Adrenal gland (tissue), 9 donors: ENCODE measurements at regions not wholly inside any gene's neighbourhood (a gene's known extent, or its start where the extent isn't known, plus 50 kb on each side); places are given as distances from the start of the nearest gene placed in this dataset.
A peak's percentile ranks its signal among the peaks of the same experiment; 100 is the strongest.

Source experiments
- DNase-seq, 7 donors: peaks; one replicate each; pipeline ENCODE4 v3.0.0-alpha.2; 2019 to 2020
- H3K27ac ChIP-seq, 5 donors: fragments of 200-600 bp; sonication (generic) in 4 of 5; 1 replicate in 3 of 5; 2 replicates in 2 of 5; pipeline versions ENCODE4 v1.5.1 to v1.8.0; 2016 to 2020; ENCODE audit warnings: mild to moderate bottlenecking in 1 of 5
- H3K27me3 ChIP-seq: fragments of 200-600 bp; 2 replicates; pipeline ENCODE4 v1.8.0; 2021
- H3K36me3 ChIP-seq, 2 donors: fragments of 200-600 bp; replicated peaks in 1 of 2; 1 replicate in 1 of 2; 2 replicates in 1 of 2; pipeline versions ENCODE4 v1.5.1 to v1.8.0; 2018 to 2022
- H3K4me1 ChIP-seq, 2 donors: fragments of 200-600 bp; replicated peaks in 1 of 2; 1 replicate in 1 of 2; 2 replicates in 1 of 2; pipeline versions ENCODE4 v1.5.1 to v1.8.0; 2018 to 2021
- H3K4me3 ChIP-seq, 4 donors: fragments of 200-600 bp; sonication (generic) in 3 of 4; one replicate each; pipeline ENCODE4 v1.5.1; 2016 to 2018
- H3K9me3 ChIP-seq, 3 donors: fragments of 200-600 bp; sonication (generic) in 1 of 3; replicated peaks in 1 of 3; 1 replicate in 2 of 3; 2 replicates in 1 of 3; pipeline versions ENCODE4 v1.5.1 to v1.8.0; 2016 to 2021
- POLR2A ChIP-seq, 2 donors: fragments of 450-650 bp; IDR thresholded peaks; one replicate each; pipeline ENCODE4 v1.6.1; 2017; ENCODE audit warnings: antibody characterized with exemption in 2 of 2, mild to moderate bottlenecking in 2 of 2, moderate library complexity in 1 of 2
- WGBS, 4 donors: extraction: QIAGEN DNeasy Blood & Tissue Kit in 2 of 4; methylation state at CpG; one replicate each; pipeline versions ENCODE4 v1.1.5 to v1.1.7; 2013 to 2017; 5-methylcytosine and 5-hydroxymethylcytosine counted together
- intact Hi-C, 2 donors: fragments of 100-400 bp; cut with DNase I; formaldehyde crosslinking; loops; one replicate each; pipeline versions ENCODE4 v1.14.1 to v1.15.0; 2022 to 2023
- TF ChIP-seq, protein P1 (sequence below), 6 experiments: fragments of 450-650 bp in 4 of 6; fragments of 200-600 bp in 2 of 6; sonication (generic) in 1 of 6; IDR thresholded peaks; 1 replicate in 5 of 6; 2 replicates in 1 of 6; pipeline versions ENCODE4 v1.5.1 to v1.8.0; 2016 to 2021; ENCODE audit warnings: antibody characterized with exemption in 6 of 6, mild to moderate bottlenecking in 2 of 6, moderate library complexity in 1 of 6
- donor health status: healthy with polysubstance abuse.
- donor health status: Bipolar disorder and iron deficiency.
- donor health status: DM: yes; HTN: yes; CAD: no.
- donor health status: DM: no; HTN: no; CAD: no.
- donor health status: DM: no; HTN: no; CAD: no.

DNA sequence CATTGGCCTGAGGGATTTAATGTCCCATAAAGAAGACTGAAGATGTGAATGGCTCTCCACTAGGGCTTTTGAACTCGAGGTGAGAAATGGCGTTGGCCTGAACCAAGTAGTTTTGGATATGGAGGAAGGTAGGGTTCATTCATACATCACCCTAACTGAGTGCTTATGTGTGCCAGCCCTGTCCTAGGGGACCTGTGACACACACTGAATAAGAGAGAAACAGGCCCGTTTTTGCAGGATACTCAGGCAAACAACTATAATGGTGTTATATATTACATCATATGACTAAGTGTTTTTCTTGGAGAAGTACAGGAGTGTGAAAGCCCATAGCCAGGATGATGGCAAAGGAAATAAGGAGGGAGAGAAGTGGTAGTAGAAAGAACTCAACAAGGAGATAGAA lies 368.1 kb downstream of the TMEM135 start:
- H3K4me3 ChIP-seq: no peak overlapping the region
- TF ChIP-seq, protein P1, sequence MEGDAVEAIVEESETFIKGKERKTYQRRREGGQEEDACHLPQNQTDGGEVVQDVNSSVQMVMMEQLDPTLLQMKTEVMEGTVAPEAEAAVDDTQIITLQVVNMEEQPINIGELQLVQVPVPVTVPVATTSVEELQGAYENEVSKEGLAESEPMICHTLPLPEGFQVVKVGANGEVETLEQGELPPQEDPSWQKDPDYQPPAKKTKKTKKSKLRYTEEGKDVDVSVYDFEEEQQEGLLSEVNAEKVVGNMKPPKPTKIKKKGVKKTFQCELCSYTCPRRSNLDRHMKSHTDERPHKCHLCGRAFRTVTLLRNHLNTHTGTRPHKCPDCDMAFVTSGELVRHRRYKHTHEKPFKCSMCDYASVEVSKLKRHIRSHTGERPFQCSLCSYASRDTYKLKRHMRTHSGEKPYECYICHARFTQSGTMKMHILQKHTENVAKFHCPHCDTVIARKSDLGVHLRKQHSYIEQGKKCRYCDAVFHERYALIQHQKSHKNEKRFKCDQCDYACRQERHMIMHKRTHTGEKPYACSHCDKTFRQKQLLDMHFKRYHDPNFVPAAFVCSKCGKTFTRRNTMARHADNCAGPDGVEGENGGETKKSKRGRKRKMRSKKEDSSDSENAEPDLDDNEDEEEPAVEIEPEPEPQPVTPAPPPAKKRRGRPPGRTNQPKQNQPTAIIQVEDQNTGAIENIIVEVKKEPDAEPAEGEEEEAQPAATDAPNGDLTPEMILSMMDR (IDR thresholded peaks at IDR 0.05): no peak
- no peak for TF ChIP-seq POLR2A (IDR thresholded peaks at IDR 0.05)
- H3K27ac ChIP-seq: no peak overlapping the region
- intact Hi-C loops: no loop called here
- no peaks in the 10 kb centered on the region for H3K36me3 ChIP-seq
- DNase-seq: no peak
- H3K27me3 ChIP-seq: no peaks in the 10 kb centered on the region
- H3K9me3 ChIP-seq: no peaks in the 10 kb centered on the region
- WGBS, 4 donors: 77 to 80% (median 78%) methylated on average over 3 of the region's 3 CpGs
- no peaks in the 10 kb centered on the region for H3K4me1 ChIP-seq

- TF ChIP-seq POLR2A (IDR thresholded peaks at IDR 0.05): no peak
- Histone ChIP-seq H3K27me3 (no peaks in the 10 kb centered on the region), H3K4me3 (no peak overlapping the region), H3K4me1 (no peaks in the 10 kb centered on the region), H3K36me3 (no peaks in the 10 kb centered on the region), H3K9me3 (no peaks in the 10 kb centered on the region), H3K27ac (no peak overlapping the region)
- WGBS, 4 donors: 80 to 95% (median 87%) methylated on average over 2 of the region's 2 CpGs
- intact Hi-C loops: no loop called here
- no peak for DNase-seq
Observed at GRCh38 chr11:87405356-87405755, 367.6 kb downstream of the TMEM135 start.

GRCh38 chr11:87401653-87402052 lies 363.9 kb downstream of the TMEM135 start:
- intact Hi-C loops: no loop called here

GRCh38 chr11:87399341-87399740 lies 361.6 kb downstream of the TMEM135 start:
- TF ChIP-seq, protein P1 (IDR thresholded peaks at IDR 0.05): no peak
- no peak for TF ChIP-seq POLR2A (IDR thresholded peaks at IDR 0.05)

More at GRCh38 chr11:87401653-87402052, 363.9 kb downstream of the TMEM135 start:
- Histone ChIP-seq H3K9me3 (no peaks in the 10 kb centered on the region), H3K36me3 (no peaks in the 10 kb centered on the region), H3K27me3 (no peaks in the 10 kb centered on the region), H3K4me3 (no peak overlapping the region), H3K4me1 (no peaks in the 10 kb centered on the region), H3K27ac (no peak overlapping the region)
- DNase-seq: no peak
- 89 to 98% (median 95%) methylated on average over 1 of the region's 1 CpG for WGBS, 4 donors
- TF ChIP-seq, protein P1 (IDR thresholded peaks at IDR 0.05): no peak
- TF ChIP-seq POLR2A (IDR thresholded peaks at IDR 0.05): no peak

GRCh38 chr11:87398931-87399330 lies 361.2 kb downstream of the TMEM135 start:
- no peak overlapping the region for H3K4me3 ChIP-seq
- H3K27ac ChIP-seq: no peak overlapping the region
- peak in 6 of 7 donors; percentile 12 to 64 (median 22) for DNase-seq
- H3K4me1 ChIP-seq: no peaks in the 10 kb centered on the region
- 55 to 77% (median 67%) methylated on average over 2 of the region's 2 CpGs for WGBS, 4 donors
- H3K36me3 ChIP-seq: no peaks in the 10 kb centered on the region
- no peak for TF ChIP-seq POLR2A (IDR thresholded peaks at IDR 0.05)
- TF ChIP-seq, protein P1 (IDR thresholded peaks at IDR 0.05): no peak
- no peaks in the 10 kb centered on the region for H3K9me3 ChIP-seq
- H3K27me3 ChIP-seq: no peaks in the 10 kb centered on the region
- intact Hi-C loops: no loop called here

More at GRCh38 chr11:87399341-87399740, 361.6 kb downstream of the TMEM135 start:
- Histone ChIP-seq H3K36me3 (no peaks in the 10 kb centered on the region), H3K27me3 (no peaks in the 10 kb centered on the region), H3K27ac (no peak overlapping the region), H3K9me3 (no peaks in the 10 kb centered on the region), H3K4me1 (no peaks in the 10 kb centered on the region), H3K4me3 (no peak overlapping the region)
- DNase-seq: no peak
- intact Hi-C loops: no loop called here
